ENCODE measurements at regions not wholly inside any gene's neighbourhood (a gene's known extent, or its start where the extent isn't known, plus 50 kb on each side); places are given as distances from the start of the nearest gene placed in this dataset.

GRCh38 chr2:143933946-143934569 lies 585.9 kb downstream of the ZEB2 start:
- TF ChIP-seq CTCF (IDR thresholded peaks at IDR 0.05; ENCODE audit: low read depth, low read length) (no peak), POLR2A (IDR thresholded peaks at IDR 0.05; ENCODE audit: extremely low read depth, insufficient read length) (no peak), MYC (IDR thresholded peaks at IDR 0.05; ENCODE audit: low read depth, low read length) (no peak)
